HCT116 (cell line): ENCODE measurements at regions not wholly inside any gene's neighbourhood (a gene's known extent, or its start where the extent isn't known, plus 50 kb on each side); places are given as distances from the start of the nearest gene placed in this dataset.
"Not testable (repeated sequence)": the region's sequence is repeated elsewhere in the genome, so short reads cannot be mapped to it uniquely, and the experiment has no call there.

Experiments used
- ATAC-seq: fragments of 200-7000 bp; cut with Tn5 transposase; 2 replicates; pipeline ENCODE4 v1.9.1; 2020; ENCODE audit warnings: mild to moderate bottlenecking, moderate library complexity
- BruUV-seq: library from RNA; stranded (reverse); fragments of 400-500 nt; replicated peaks from 2 replicates; lab custom pipeline; 2021; lab: Mats Ljungman, UMichigan
- CTCF ChIA-PET: fragments of 300-600 bp; sonication (Branson Sonifier 250); formaldehyde crosslinking; loops from one replicate; lab custom pipeline; 2021; ENCODE audit warnings: antibody characterized with exemption; lab: Charles Lee
- POLR2A ChIA-PET: fragments of 300-600, 350-600 bp; sonication (Branson Sonifier 250); formaldehyde crosslinking; loops from one replicate; lab custom pipeline; 2021; ENCODE audit warnings: antibody characterized with exemption; lab: Charles Lee
- RAD21 ChIA-PET, 2 experiments: fragments of 300-600 bp; sonication (Branson Sonifier 250); formaldehyde crosslinking; loops; one replicate each; lab custom pipeline; 2023; ENCODE audit warnings: low total read pairs in 2 of 2; ENCODE audit not compliant: uncharacterized antibody in 2 of 2, unreplicated experiment in 2 of 2, low non-redundant PET in 1 of 2; lab: Charles Lee
- DNase-seq: peaks from one replicate; pipeline ENCODE4 v3.0.0-alpha.2; 2010; ENCODE audit warnings: low read depth, low spot score
- H2AFZ ChIP-seq: fragments of 200-600 bp; shearing (Covaris generic), sonication (generic); 2 replicates; pipeline ENCODE4 v1.6.1; 2017; ENCODE audit warnings: low read depth, mixed run types, mixed read lengths, antibody characterized with exemption, low read length; ENCODE audit not compliant: poor library complexity, severe bottlenecking
- H3K27ac ChIP-seq: 2 replicates; pipeline ENCODE4 v1.5.1; 2012; ENCODE audit warnings: low read depth, low read length
- H3K27me3 ChIP-seq: fragments of 200-600 bp; sonication (generic); 2 replicates; pipeline ENCODE4 v1.6.1; 2016; ENCODE audit warnings: mixed run types, low read length, mixed read lengths; ENCODE audit not compliant: insufficient read depth
- H3K36me3 ChIP-seq, 2 experiments: fragments of 200-500 bp in 1 of 2; fragments of 200-600 bp in 1 of 2; sonication (Bioruptor generic) in 1 of 2; sonication (generic) in 1 of 2; 2 replicates each; pipeline versions ENCODE4 v1.5.1 to v1.6.1; 2014 to 2016; ENCODE audit warnings: low read length in 2 of 2, inconsistent platforms in 1 of 2, mixed read lengths in 1 of 2, mixed run types in 1 of 2; ENCODE audit not compliant: insufficient read depth in 2 of 2, control insufficient read depth in 1 of 2
- H3K4me1 ChIP-seq, 2 experiments: fragments of 200-600 bp in 1 of 2; sonication (generic) in 1 of 2; 2 replicates each; pipeline versions ENCODE4 v1.5.1 to v1.6.1; 2012 to 2017; ENCODE audit warnings: low read length in 2 of 2, inconsistent platforms in 1 of 2, mild to moderate bottlenecking in 1 of 2, mixed read lengths in 1 of 2, mixed run types in 1 of 2, moderate library complexity in 1 of 2; ENCODE audit not compliant: insufficient read depth in 2 of 2, control insufficient read depth in 1 of 2
- H3K4me2 ChIP-seq: fragments of 200-600 bp; sonication (generic); 2 replicates; pipeline ENCODE4 v1.6.1; 2017; ENCODE audit warnings: mixed run types, low read length, mixed read lengths
- H3K4me3 ChIP-seq, 2 experiments: fragments of 200-600 bp in 1 of 2; sonication (generic) in 1 of 2; replicated peaks in 1 of 2; 2 replicates each; pipeline ENCODE4 v1.5.1; 2011 to 2016; ENCODE audit warnings: low read length in 2 of 2, control low read depth in 1 of 2, low read depth in 1 of 2, mild to moderate bottlenecking in 1 of 2, mixed read lengths in 1 of 2, mixed run types in 1 of 2
- H3K79me2 ChIP-seq: fragments of 200-600 bp; sonication (generic); 2 replicates; pipeline ENCODE4 v1.6.1; 2017; ENCODE audit warnings: mild to moderate bottlenecking, mixed run types, low read length, moderate library complexity, mixed read lengths; ENCODE audit not compliant: insufficient read depth
- H3K9ac ChIP-seq: fragments of 200-600 bp; sonication (generic); 2 replicates; pipeline ENCODE4 v1.6.1; 2016; ENCODE audit warnings: low read length, mixed read lengths
- H3K9me2 ChIP-seq: fragments of 200-600 bp; sonication (generic), shearing (Covaris generic); 2 replicates; pipeline ENCODE4 v1.6.1; 2017; ENCODE audit warnings: mixed run types, mild to moderate bottlenecking, moderate library complexity; ENCODE audit not compliant: insufficient read depth
- H3K9me3 ChIP-seq, 2 experiments: fragments of 200-500 bp in 1 of 2; fragments of 200-600 bp in 1 of 2; sonication (Bioruptor generic) in 1 of 2; sonication (generic) in 1 of 2; 2 replicates each; pipeline ENCODE4 v1.6.1; 2014 to 2017; ENCODE audit warnings: low read length in 2 of 2, mixed read lengths in 2 of 2, inconsistent platforms in 1 of 2, low read depth in 1 of 2, mild to moderate bottlenecking in 1 of 2, mixed run types in 1 of 2, moderate library complexity in 1 of 2; ENCODE audit not compliant: control insufficient read depth in 1 of 2, insufficient read depth in 1 of 2
- H4K20me1 ChIP-seq: fragments of 200-600 bp; sonication (generic), shearing (Covaris generic); 2 replicates; pipeline ENCODE4 v1.6.1; 2017; ENCODE audit warnings: mixed run types, mild to moderate bottlenecking, moderate library complexity; ENCODE audit not compliant: insufficient read depth
- intact Hi-C: fragments of 100-400 bp; cut with micrococcal nuclease; formaldehyde crosslinking; loops from 2 replicates; pipeline ENCODE4 v1.10.0; 2022

DNA sequence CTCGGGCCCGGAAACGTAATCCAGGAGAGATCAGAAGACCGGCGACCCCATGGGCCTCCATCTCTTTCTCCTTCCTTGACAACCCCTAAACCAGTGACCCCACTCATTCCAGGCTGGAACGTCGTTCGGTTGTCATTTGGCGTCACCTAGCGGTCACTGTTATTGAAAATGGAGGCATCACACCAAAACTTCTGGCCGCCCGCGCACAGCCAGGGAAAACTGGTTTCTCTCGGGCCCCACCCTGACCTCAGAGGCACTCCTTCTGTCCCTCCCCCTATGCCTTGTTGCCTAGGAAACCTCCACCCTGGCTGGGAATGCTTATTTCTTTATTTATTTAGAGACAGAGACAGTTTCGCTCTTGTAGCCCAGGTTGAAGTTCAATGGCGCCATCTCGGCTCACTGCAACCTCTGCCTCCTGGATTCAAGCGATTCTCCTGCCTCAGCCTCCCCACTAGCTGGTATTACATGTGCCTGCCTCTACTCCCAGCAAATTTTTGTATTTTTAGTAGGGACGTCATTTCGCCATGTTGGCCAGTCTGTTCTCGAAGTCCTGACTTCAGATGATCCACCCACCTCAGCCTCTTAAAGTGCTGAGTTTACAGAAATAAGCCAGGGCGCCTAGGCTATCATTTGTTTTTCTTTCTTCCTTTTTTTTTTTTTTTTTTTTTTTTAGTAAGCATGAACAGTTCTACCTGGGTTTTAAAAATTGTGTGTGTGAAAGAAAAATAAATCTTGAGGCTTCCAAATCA is 2144.1 kb upstream of the TPTE start:
- H3K9me3 ChIP-seq, H3K4me3 ChIP-seq, H3K79me2 ChIP-seq, H3K36me3 ChIP-seq, H3K9ac ChIP-seq, CTCF ChIA-PET, H3K4me2 ChIP-seq, H3K27me3 ChIP-seq, H2AFZ ChIP-seq, DNase-seq, H3K27ac ChIP-seq, H3K9me2 ChIP-seq, H4K20me1 ChIP-seq, BruUV-seq, RAD21 ChIA-PET, POLR2A ChIA-PET, intact Hi-C loops, H3K4me1 ChIP-seq: not testable (repeated sequence)
- ATAC-seq, result peak; percentile 92

DNA sequence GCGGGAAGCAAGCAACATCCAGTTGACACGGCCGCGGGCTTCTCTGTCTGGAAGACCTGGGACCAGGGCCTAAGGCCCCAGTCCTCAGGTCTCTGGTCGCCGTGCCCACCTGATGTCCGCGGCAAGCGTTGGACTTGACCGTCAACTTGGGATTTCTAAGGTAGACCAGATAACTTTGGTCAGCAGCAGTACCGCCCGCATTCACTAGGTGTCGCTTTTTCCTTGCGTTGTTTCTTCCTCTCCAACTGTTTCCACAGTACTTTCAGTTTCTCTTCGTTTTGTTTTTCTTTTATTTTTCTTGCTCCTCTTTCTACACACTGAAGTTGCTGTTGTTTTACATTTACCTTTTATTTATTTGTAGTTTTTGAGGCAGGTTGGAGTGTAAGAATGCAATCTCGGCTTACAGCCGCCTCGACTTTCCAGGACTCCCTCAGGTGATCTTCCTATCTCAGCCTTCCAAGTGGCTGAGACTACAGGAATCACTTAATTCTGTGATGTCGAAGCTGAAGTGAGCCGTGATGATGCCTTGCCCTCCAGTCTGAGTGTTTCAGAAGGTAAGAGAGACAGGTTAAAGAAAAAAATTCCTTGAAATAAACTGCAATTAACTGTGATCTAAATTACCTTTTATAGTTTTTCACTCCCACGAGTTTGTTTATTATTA is 2140.8 kb upstream of the TPTE start:
- BruUV-seq, intact Hi-C loops, RAD21 ChIA-PET: not testable (repeated sequence)

DNA sequence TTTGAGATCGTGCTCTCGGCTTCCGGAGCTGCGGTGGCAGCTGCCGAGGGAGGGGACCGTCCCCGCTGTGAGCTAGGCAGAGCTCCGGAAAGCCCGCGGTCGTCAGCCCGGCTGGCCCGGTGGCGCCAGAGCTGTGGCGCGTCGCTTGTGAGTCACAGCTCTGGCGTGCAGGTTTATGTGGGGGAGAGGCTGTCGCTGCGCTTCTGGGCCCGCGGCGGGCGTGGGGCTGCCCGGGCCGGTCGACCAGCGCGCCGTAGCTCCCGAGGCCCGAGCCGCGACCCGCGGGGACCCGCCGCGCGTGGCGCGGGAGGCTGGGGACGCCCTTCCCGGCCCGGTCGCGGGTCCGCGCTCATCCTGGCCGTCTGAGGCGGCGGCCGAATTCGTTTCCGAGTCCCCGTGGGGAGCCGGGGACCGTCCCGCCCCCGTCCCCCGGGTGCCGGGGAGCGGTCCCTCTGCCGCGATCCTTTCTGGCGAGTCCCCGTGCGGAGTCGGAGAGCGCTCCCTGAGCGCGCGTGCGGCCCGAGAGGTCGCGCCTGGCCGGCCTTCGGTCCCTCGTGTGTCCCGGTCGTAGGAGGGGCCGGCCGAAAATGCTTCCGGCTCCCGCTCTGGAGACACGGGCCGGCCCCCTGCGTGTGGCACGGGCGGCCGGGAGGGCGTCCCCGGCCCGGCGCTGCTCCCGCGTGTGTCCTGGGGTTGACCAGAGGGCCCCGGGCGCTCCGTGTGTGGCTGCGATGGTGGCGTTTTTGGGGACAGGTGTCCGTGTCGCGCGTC is 2133.0 kb upstream of the TPTE start:
- DNase-seq, intact Hi-C loops, H2AFZ ChIP-seq, BruUV-seq, H3K36me3 ChIP-seq, POLR2A ChIA-PET, CTCF ChIA-PET, H3K9me2 ChIP-seq, H3K4me2 ChIP-seq, RAD21 ChIA-PET, H4K20me1 ChIP-seq, H3K4me1 ChIP-seq, H3K4me3 ChIP-seq, H3K79me2 ChIP-seq, H3K27ac ChIP-seq, H3K9ac ChIP-seq, H3K27me3 ChIP-seq, H3K9me3 ChIP-seq: not testable (repeated sequence)
- peak; percentile 100 for ATAC-seq

More for the DNA sequence above, 2140.8 kb upstream of the TPTE start:
- H3K27ac ChIP-seq, H3K9me3 ChIP-seq, H3K4me1 ChIP-seq, H3K4me2 ChIP-seq, H3K79me2 ChIP-seq, H3K9me2 ChIP-seq, H4K20me1 ChIP-seq, H3K4me3 ChIP-seq, H3K36me3 ChIP-seq, POLR2A ChIA-PET, H3K27me3 ChIP-seq, H2AFZ ChIP-seq, DNase-seq, CTCF ChIA-PET, H3K9ac ChIP-seq: not testable (repeated sequence)
- peak; percentile 59 for ATAC-seq

DNA sequence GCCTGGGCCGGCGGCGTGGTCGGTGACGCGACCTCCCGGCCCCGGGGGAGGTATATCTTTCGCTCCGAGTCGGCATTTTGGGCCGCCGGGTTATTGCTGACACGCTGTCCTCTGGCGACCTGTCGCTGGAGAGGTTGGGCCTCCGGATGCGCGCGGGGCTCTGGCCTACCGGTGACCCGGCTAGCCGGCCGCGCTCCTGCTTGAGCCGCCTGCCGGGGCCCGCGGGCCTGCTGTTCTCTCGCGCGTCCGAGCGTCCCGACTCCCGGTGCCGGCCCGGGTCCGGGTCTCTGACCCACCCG is 2132.5 kb upstream of the TPTE start:
- BruUV-seq, H3K4me1 ChIP-seq, H3K27ac ChIP-seq, H3K4me2 ChIP-seq, H3K27me3 ChIP-seq, POLR2A ChIA-PET, H3K79me2 ChIP-seq, H3K9ac ChIP-seq, H3K36me3 ChIP-seq, H3K9me2 ChIP-seq, DNase-seq, H2AFZ ChIP-seq, H3K4me3 ChIP-seq, H4K20me1 ChIP-seq, RAD21 ChIA-PET, CTCF ChIA-PET, intact Hi-C loops, H3K9me3 ChIP-seq: not testable (repeated sequence)
- ATAC-seq, result peak; percentile 18
